ENCODE measurements at regions not wholly inside any gene's neighbourhood (a gene's known extent, or its start where the extent isn't known, plus 50 kb on each side); places are given as distances from the start of the nearest gene placed in this dataset.

- TF ChIP-seq CTCF (IDR thresholded peaks at IDR 0.05; ENCODE audit: low read length, missing control alignments) = no peak
- H3K4me3 ChIP-seq (replicated peaks; ENCODE audit: low read depth, low read length) = no peak overlapping the region
- DNase-seq (ENCODE audit: low read depth) = no peak
Observed at GRCh38 chrY:15535131-15535530, 1010.8 kb downstream of the NLGN4Y start.

- DNase-seq (ENCODE audit: low read depth) = peak; percentile 42
- no peak for TF ChIP-seq CTCF (IDR thresholded peaks at IDR 0.05; ENCODE audit: low read length, missing control alignments)
- no peak overlapping the region for H3K4me3 ChIP-seq (replicated peaks; ENCODE audit: low read depth, low read length)
Observed at GRCh38 chrY:15535784-15536511, 1011.6 kb downstream of the NLGN4Y start.

GRCh38 chrY:15540516-15540915 lies 1016.2 kb downstream of the NLGN4Y start:
- DNase-seq (ENCODE audit: low read depth) = no peak
- no peak for TF ChIP-seq CTCF (IDR thresholded peaks at IDR 0.05; ENCODE audit: low read length, missing control alignments)
- no peak overlapping the region for H3K4me3 ChIP-seq (replicated peaks; ENCODE audit: low read depth, low read length)

- no peak for DNase-seq (ENCODE audit: low read depth)
- no peak overlapping the region for H3K4me3 ChIP-seq (replicated peaks; ENCODE audit: low read depth, low read length)
- no peak for TF ChIP-seq CTCF (IDR thresholded peaks at IDR 0.05; ENCODE audit: low read length, missing control alignments)
Observed at GRCh38 chrY:15546177-15546754, 1021.9 kb downstream of the NLGN4Y start.

- DNase-seq (ENCODE audit: low read depth) = no peak
- TF ChIP-seq CTCF (IDR thresholded peaks at IDR 0.05; ENCODE audit: low read length, missing control alignments) = no peak
- H3K4me3 ChIP-seq (replicated peaks; ENCODE audit: low read depth, low read length) = no peak overlapping the region
Observed at GRCh38 chrY:15552074-15552473, 1027.7 kb downstream of the NLGN4Y start.

- DNase-seq (ENCODE audit: low read depth) = no peak
- no peak for TF ChIP-seq CTCF (IDR thresholded peaks at IDR 0.05; ENCODE audit: low read length, missing control alignments)
- no peak overlapping the region for H3K4me3 ChIP-seq (replicated peaks; ENCODE audit: low read depth, low read length)
Observed at GRCh38 chrY:15554991-15555390, 1030.7 kb downstream of the NLGN4Y start.

GRCh38 chrY:15559169-15559568 lies 1034.8 kb downstream of the NLGN4Y start:
- no peak for DNase-seq (ENCODE audit: low read depth)
- H3K4me3 ChIP-seq (replicated peaks; ENCODE audit: low read depth, low read length) = no peak overlapping the region
- TF ChIP-seq CTCF (IDR thresholded peaks at IDR 0.05; ENCODE audit: low read length, missing control alignments) = no peak
